ENCODE measurements at regions not wholly inside any gene's neighbourhood (a gene's known extent, or its start where the extent isn't known, plus 50 kb on each side); places are given as distances from the start of the nearest gene placed in this dataset.

DNA sequence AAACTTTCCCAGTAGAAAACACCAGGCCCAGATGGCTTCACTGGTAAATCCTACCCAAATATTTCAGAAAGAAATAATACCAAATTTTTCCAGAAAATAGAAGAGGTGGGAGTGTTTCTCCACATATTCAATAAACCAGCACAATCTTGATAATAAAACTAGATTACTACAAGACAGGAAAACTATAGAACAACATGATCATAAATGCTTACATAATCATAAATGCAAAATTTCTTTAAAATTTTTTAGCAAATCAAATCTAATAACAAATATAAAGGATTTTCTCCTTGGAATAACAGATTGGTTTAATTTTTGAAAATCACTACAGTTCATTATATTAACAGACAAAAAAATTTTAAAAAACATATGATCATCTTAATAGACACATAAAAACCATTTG is 294.5 kb downstream of the BCL11B start:
- H3K4me3 ChIP-seq (ENCODE audit: low read depth, low read length): no peak overlapping the region
- TF ChIP-seq CTCF (conservative IDR thresholded peaks at IDR 0.05; ENCODE audit: low read depth, low read length): no peak
- DNase-seq (ENCODE audit: low read depth): no peak

DNA sequence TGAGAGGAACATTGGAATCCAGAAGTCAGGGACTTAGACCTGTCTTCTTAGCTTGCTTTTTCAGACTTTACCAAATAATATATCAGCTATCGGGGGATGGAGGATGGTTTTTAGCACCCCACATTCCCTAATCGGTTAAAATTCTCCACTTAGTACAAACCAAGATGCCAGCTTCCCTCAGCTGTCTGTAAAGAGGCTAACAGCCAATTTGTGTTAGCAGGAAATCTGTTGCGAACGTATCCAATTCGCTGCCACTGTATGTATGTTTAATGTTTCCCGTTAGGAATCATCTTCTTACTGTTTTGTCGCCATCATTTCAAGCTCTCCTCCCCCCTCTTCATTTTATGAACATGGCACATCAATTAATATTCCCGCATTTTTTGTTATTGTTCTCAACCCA is 289.0 kb downstream of the BCL11B start:
- no peak for DNase-seq (ENCODE audit: low read depth)
- no peak for TF ChIP-seq CTCF (conservative IDR thresholded peaks at IDR 0.05; ENCODE audit: low read depth, low read length)
- H3K4me3 ChIP-seq (ENCODE audit: low read depth, low read length): no peak overlapping the region

- no peak for TF ChIP-seq CTCF (conservative IDR thresholded peaks at IDR 0.05; ENCODE audit: low read depth, low read length)
- DNase-seq (ENCODE audit: low read depth): no peak
- no peak overlapping the region for H3K4me3 ChIP-seq (ENCODE audit: low read depth, low read length)
These were observed 287.8 kb downstream of the BCL11B start for GRCh38 chr14:98984027-98984718.

DNA sequence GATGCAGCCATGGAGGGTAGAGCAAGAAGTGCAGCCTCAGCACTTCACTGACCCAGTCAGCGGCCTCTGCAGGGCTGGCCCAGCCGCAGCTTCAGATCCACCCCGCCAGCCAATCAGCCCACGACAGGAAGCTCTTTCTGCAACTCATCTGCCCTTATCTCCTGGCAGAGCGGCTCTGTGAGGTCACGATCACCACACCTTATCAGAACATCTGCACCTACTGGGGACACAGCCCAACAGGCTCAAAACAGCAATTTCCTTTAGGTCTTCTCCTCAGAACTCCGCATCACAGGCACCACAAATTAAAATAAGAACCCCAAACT is 287.3 kb downstream of the BCL11B start:
- DNase-seq (ENCODE audit: low read depth): no peak
- no peak overlapping the region for H3K4me3 ChIP-seq (ENCODE audit: low read depth, low read length)
- no peak for TF ChIP-seq CTCF (conservative IDR thresholded peaks at IDR 0.05; ENCODE audit: low read depth, low read length)

- DNase-seq (ENCODE audit: low read depth): no peak
- no peak for TF ChIP-seq CTCF (conservative IDR thresholded peaks at IDR 0.05; ENCODE audit: low read depth, low read length)
- no peak overlapping the region for H3K4me3 ChIP-seq (ENCODE audit: low read depth, low read length)
These were observed 278.2 kb downstream of the BCL11B start for GRCh38 chr14:98993818-98994217.

GRCh38 chr14:98994561-98994960 is 277.4 kb downstream of the BCL11B start:
- no peak overlapping the region for H3K4me3 ChIP-seq (ENCODE audit: low read depth, low read length)
- TF ChIP-seq CTCF (conservative IDR thresholded peaks at IDR 0.05; ENCODE audit: low read depth, low read length): no peak
- no peak for DNase-seq (ENCODE audit: low read depth)

DNA sequence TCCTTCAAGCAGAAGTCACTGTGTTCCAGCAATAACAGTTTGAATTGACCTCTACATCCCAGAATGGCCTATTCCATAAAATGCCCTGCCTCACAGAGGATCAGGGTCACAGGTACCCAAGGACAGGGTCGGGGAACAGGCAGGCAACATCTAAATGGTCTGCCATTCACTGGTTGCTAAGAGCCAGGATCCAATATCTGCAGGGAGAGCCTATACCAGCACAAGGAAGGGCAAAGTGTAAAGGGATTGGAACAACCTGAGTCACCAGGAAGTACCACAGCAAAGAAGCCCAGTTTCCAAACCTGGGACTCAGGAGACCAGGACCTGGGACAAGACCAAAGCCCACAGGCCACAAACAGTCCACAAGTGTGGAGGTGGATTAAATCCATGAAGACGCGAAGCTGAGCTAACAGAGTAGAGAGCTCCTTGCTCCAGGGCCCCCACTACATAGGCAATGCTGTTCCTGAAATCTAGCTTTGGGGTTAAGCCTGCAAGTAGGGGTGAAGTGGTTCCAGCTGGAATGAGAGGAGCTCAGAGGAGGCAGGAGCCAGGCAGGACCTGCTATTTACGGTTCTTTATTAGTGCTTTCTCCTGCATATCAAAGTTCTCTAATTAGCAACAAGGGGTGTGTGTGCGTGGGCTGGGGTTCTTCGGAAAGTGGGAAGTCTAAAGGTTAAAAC is 274.3 kb downstream of the BCL11B start:
- no peak overlapping the region for H3K4me3 ChIP-seq (ENCODE audit: low read depth, low read length)
- TF ChIP-seq CTCF (conservative IDR thresholded peaks at IDR 0.05; ENCODE audit: low read depth, low read length): no peak
- DNase-seq (ENCODE audit: low read depth): no peak

All from choroid plexus epithelial cell (primary cell).